ENCODE measurements at regions not wholly inside any gene's neighbourhood (a gene's known extent, or its start where the extent isn't known, plus 50 kb on each side); places are given as distances from the start of the nearest gene placed in this dataset.

DNA sequence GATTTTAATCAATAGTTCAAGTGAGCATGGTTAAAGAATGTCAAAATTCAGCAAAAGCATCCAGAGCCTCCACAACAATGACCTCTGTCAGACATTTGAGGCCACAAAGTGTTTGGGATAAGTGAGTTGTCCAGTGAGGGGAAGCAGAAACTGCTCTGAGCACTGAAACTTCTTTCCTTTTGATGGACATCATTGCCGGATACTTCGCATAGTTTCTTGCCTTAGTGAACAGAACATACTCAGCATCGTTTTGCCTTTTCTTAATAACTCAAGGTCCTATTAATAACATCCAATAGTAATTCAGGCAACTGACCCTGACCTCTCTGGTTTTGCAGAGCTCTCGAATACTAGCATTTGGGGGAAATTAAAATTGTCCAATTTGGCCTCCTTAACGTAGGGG is 78.6 kb downstream of the EDN3 start:
- Histone ChIP-seq H3K4me2 (ENCODE audit: insufficient read depth, insufficient read length, low read length) (no peak overlapping the region), H2BK12ac (ENCODE audit: insufficient read length, low read depth, low read length) (no peak overlapping the region), H4K91ac (ENCODE audit: insufficient read length, low read depth, low read length) (no peak overlapping the region), H2AK5ac (ENCODE audit: insufficient read length, low read length) (no peak overlapping the region), H3K56ac (ENCODE audit: insufficient read length, low read depth, low read length) (no peak overlapping the region), H3K9me3 (ENCODE audit: control insufficient read depth, low read depth, low read length) (no peaks in the 10 kb centered on the region), H3K9ac (ENCODE audit: extremely low read depth, insufficient read length, low read length) (no peak overlapping the region), H2BK20ac (ENCODE audit: low read depth, low read length, poor library complexity, severe bottlenecking) (no peak overlapping the region), H3K79me2 (ENCODE audit: insufficient read depth, low read length) (no peaks in the 10 kb centered on the region), H3K18ac (ENCODE audit: insufficient read length, low read depth, low read length) (no peak overlapping the region), H3K4ac (ENCODE audit: low read depth, low read length) (no peak overlapping the region), H2BK15ac (ENCODE audit: low read depth, low read length) (no peak overlapping the region), H3T11ph (ENCODE audit: low read length) (no peak overlapping the region), H3K27me3 (ENCODE audit: insufficient read depth, low read length) (no peaks in the 10 kb centered on the region), H4K8ac (replicated peaks; ENCODE audit: insufficient read length, low read depth, low read length) (no peak overlapping the region), H3K27ac (ENCODE audit: insufficient read length, low read depth, low read length) (no peak overlapping the region), H2AFZ (ENCODE audit: low read length) (no peak overlapping the region), H2BK120ac (ENCODE audit: low read depth, low read length, poor library complexity, severe bottlenecking) (no peak overlapping the region), H3K23ac (ENCODE audit: insufficient read length, low read depth, low read length) (no peak overlapping the region), H3K4me1 (ENCODE audit: insufficient read depth, low read length) (no peaks in the 10 kb centered on the region), H3K23me2 (ENCODE audit: insufficient read length, low read depth, low read length, poor library complexity, severe bottlenecking) (no peaks in the 10 kb centered on the region), H4K5ac (ENCODE audit: insufficient read length, low read depth, low read length) (no peak overlapping the region), H2BK5ac (ENCODE audit: insufficient read length, low read length) (no peak overlapping the region), H3K14ac (ENCODE audit: insufficient read depth, low read length) (no peak overlapping the region), H3K79me1 (ENCODE audit: insufficient read depth, low read depth, low read length, poor library complexity, severe bottlenecking) (no peaks in the 10 kb centered on the region), H4K20me1 (ENCODE audit: control insufficient read depth, insufficient read depth, insufficient read length) (no peaks in the 10 kb centered on the region)
- H3K27me3 Mint-ChIP-seq (ENCODE audit: low read depth), result peaks cover 41% of the 10 kb centered on the region
- H3K4me3 Mint-ChIP-seq, result no peak overlapping the region
- no peaks in the 10 kb centered on the region for H3K9me3 Mint-ChIP-seq
- DNase-seq, result no peak
- no CpG with 5 or more reads among the region's 5 CpGs for WGBS (ENCODE audit: extremely low coverage, insufficient read length, low lambda C conversion rate)
- TF ChIP-seq, protein P1, sequence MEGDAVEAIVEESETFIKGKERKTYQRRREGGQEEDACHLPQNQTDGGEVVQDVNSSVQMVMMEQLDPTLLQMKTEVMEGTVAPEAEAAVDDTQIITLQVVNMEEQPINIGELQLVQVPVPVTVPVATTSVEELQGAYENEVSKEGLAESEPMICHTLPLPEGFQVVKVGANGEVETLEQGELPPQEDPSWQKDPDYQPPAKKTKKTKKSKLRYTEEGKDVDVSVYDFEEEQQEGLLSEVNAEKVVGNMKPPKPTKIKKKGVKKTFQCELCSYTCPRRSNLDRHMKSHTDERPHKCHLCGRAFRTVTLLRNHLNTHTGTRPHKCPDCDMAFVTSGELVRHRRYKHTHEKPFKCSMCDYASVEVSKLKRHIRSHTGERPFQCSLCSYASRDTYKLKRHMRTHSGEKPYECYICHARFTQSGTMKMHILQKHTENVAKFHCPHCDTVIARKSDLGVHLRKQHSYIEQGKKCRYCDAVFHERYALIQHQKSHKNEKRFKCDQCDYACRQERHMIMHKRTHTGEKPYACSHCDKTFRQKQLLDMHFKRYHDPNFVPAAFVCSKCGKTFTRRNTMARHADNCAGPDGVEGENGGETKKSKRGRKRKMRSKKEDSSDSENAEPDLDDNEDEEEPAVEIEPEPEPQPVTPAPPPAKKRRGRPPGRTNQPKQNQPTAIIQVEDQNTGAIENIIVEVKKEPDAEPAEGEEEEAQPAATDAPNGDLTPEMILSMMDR (conservative IDR thresholded peaks at IDR 0.05), result no peak
- H3K36me3 Mint-ChIP-seq (ENCODE audit: insufficient read depth in 1 of 3, low read depth in 3 of 3), result no peaks in the 10 kb centered on the region
- no peak overlapping the region for H3K27ac Mint-ChIP-seq
- peaks cover 3 to 4% of the 10 kb centered on the region in 2 experiments; a peak in 2 of 4 replicates for H3K4me1 Mint-ChIP-seq

Data from H9 (cell line).